ENCODE measurements at regions not wholly inside any gene's neighbourhood (a gene's known extent, or its start where the extent isn't known, plus 50 kb on each side); places are given as distances from the start of the nearest gene placed in this dataset.

DNA sequence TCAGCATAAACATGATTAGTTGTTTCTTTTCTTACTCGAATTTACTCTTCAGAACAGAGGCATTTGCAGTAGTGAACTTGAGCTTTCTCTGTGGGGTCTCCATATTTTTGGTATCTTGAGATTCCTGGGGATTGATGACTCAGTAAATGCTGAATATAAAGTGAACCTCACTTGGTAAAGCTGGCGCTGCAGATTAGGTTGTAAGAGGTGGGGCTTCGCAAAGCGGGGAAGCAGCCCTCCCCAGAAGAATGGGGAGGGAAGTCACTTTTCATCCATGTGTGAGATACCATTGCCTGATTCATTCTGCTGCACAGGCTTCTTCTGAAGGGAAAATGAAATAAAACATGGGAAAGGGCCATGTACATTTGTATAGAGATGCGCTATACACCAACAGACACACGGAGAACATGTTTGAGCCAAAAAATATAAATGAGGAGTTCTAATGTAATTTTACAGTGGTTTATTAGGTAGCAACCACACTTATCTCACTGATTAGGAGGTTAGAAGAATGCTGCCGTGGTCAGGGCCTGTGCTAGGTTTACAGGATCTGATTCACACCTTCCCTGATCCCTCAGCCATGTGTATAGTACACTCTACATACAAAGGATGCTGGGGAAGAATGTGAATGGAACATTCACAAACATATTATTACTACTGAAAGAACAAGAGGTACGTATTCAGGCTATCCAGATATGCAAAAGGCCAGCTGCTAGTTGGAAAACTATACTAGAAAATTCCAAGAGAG lies 63.5 kb downstream of the DNTTIP2 start:
- DNase-seq (ENCODE audit: low spot score), result no peak

DNA sequence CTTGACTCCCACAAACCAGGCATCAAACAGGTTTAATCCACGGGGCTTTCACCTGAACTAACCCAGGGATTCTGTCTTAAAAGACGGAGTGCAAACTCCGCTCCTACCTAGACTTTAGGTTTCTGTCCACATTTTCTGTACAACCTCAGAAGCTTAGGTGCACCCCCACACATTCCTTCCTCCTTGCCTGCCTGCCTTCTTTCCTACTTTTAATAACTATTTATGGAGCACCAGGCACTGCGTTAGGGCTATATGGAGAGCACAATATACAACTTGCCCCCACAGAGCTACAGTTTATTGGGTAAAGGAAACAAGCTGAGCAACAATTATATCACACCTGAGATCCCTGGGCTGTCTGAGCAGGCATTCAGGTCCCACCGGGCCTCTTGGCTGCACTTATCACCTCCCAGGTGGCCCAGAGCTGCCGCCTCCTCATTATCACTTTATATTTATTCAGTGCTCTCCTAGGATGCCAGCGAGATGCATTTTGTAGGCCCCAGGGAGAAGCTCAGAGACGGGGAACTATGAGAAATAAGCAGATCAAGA lies 64.1 kb downstream of the DNTTIP2 start:
- DNase-seq (ENCODE audit: low spot score), result no peak

DNA sequence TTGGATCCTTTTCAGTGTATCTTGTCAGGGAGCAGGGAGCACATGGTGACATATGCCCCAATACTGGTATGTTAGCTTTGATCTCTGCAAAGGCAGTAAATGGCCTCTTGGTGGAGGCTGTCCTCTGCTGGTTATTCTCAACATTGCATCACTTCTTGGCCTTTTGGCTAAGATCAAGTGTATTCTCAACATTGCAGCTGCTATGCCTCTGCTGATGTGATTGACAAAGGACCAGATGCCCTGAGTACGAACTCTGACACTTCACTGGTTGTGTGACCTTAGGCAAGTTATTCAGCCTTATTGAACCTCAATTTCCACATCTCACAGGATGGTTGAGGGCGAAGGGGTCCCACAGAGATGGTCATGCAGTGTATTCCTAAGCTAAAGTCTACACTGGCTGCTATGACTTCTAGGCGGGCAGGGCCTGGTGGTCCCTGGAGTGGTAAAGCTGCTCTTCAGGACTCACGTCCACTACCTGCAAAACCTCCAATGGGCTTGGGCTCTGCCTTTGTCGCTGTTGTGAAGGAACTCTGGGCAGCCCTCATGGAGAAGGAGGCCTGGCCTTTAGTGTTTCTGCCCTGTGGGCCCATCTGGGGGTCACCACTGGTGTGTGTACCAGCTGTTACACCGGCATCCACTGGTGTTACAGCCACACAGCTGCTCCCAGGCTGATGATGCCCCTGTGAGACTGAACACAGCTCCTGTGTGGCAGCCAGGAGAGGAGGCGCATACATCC lies 64.8 kb downstream of the DNTTIP2 start:
- peak; percentile 27 for DNase-seq (ENCODE audit: low spot score)

DNA sequence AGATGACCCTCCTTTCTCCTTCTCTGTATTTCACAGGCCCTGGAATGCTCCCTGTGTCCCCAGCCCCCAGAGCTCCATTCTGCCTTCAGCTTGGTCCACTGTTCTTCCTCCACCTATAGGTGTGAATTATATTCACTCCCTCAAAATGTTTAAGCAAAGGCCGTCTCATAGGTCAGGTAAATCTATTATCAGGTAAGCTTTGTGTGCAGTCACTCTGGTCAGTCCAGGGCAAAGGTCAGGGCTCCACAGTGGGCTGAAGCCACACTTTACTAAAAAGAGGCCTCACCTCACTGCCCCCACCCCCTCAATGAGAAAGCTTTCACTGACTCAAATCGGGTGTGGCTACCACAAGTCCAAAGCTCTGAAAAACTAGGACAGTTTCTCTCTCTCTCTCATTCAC lies 65.9 kb downstream of the DNTTIP2 start:
- DNase-seq (ENCODE audit: low spot score), result no peak

DNA sequence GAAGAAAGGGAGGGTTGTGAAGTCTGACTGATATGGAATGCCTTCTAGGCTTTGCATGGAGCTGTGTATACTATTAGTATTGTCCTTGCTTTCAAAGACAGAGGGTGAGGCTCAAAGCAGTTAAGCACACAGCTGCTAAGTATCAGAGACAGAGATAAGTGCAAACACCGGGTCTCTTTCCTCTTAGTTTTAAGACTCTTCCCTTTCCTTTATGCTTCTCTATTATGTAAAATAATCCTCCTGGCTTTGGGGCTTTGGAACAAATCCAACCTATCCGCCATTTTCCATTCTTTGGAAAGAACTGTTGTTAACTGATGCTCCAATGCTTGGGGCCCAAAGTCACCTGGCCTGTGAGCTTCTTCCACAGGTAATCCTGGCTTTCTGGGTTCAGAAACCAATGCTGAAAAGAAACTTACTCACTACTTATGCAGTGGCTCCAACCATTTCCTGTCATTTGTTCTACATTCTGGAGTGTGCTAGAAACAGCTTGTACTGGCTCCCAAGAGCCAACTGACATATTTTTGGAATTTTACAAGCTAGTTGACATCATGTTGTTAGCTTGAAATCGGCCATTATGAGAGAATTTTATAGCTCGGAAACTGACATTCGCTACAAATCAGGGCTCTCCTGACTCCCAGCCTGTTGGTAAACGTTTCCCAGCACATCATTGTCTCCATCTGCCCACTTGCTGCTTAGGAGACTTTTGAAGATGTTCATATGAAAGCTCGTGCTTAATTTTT lies 67.5 kb downstream of the DNTTIP2 start:
- no peak for DNase-seq (ENCODE audit: low spot score)

DNA sequence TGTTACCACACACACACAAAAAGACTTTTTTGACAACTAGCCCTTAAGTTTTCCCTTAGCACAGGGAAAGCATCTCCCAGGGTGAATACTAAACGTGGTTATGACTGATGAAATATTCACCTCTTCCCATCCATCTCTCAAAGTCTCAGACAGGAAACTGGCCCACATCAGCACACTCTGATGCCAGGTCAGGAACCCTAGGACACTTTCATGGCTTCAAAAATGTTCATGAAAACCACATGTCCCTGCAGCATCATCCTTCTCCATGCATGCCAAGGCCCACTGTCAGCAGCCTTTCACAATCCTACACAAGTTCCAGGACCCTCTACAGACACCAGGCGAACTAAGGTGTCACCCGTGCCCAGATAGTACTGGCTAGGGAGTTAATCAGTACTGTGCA lies 68.7 kb downstream of the DNTTIP2 start:
- no peak for DNase-seq (ENCODE audit: low spot score)

DNA sequence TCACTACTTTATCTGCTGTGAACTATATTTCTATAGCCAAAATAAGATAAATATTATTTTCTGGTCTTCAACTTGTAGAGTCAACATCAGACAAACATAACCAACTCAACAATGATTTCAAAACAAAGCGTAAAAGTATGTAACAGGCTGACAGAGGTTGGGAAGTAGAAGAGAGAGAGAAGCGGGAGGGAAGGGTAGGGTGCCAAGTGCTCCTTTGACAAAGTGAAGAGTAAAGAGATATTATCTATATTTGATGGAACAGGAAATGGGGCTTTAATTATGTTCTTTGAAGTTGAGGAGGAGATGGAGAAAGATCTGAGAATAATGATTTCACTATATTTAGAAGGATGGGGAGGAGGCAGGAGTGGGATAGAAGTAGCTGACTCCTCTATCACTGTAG lies 70.1 kb downstream of the DNTTIP2 start:
- no peak for DNase-seq (ENCODE audit: low spot score)

DNA sequence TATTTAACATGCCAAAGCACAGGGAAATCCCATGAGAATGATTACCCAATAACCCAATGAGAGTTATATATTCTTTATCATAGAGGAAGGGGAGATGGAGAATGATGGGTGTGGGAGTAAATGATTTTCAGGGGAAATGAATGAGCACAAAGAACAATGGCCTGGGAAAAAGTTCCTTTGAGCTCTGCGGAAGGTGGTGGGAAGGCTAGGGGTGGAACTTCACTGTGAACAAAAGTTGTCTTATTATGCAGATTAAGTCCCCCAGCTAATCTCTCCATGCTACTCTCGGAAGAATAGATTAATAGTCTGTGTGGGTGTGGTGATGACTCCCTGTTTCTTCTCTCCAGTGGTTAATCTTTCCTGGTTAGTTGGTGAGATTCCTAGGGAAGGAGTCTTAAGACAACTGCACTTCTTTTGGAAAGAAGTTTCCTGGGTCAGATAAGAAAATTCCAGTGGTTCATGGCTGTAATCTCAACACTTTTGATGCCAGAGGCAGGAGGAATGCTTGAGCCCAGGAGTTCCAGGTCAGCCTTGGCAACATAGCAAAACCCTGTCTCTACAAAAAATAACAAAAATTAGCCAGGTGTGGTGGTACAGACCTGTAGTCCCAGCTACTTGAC lies 71.6 kb downstream of the DNTTIP2 start:
- DNase-seq (ENCODE audit: low spot score), result no peak

DNA sequence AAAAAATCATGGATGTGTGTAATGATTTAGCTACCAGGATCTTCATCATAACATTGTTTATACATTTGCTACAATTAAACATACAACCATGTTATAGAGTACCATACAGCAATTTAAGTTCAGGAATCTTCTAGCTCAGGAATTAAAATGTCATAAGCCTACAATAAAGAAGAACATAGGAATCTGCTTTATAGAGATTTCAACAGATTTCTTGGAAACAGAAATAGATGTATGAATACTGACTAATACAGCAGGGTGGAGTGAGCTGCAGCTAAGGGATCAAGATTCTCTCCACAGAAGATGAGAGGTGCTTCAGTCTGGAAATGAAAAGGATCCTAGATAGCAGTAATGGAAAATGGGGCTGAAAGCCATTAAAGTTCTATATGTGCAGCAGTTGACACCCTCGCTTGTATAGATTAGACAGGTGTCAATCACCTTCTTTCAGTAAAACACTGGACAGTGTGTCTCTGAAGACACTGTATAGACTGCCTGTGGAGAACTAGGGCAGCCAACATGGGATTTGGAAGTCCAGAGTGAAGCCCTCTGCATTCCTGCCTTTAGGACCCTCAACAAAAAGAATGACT lies 73.9 kb downstream of the DNTTIP2 start:
- DNase-seq (ENCODE audit: low spot score), result no peak

DNA sequence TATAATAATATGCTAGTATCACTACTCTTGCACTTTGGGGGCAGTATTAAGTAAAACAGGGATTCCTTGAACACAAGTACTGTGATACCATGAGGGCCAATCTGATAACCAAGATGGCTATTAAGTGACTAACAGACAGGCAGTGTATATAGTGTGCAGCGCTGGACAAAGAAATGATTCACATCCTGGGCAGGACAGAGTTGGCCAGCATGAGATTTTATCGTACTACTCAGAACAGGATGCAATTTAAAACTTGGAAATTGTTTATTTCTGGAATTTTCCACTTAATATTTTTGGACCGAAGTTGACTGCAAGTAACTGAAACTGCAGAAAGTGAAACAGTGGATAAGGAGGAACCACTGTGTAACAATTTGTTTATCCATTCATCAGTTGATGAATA lies 74.6 kb downstream of the DNTTIP2 start:
- no peak for DNase-seq (ENCODE audit: low spot score)

DNA sequence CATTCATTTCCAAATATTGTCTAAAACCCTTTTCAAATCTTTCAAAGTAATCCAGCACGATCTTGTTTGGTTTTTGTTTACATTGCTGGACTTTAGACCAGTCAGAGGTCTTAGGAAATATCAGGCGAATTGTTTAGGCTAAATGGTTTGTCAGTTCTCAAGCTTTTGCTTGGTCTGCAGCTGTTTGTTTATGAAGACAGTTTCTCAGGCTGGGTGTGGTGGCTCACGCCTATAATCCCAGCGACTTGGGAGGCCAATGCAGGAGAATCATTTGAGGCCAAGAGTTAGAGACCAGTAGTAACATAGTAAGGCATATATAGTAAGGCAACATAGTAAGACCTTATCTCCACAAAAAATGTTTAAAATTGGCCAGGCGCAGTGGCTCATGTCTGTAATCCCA lies 77.5 kb downstream of the DNTTIP2 start:
- no peak for DNase-seq (ENCODE audit: low spot score)

DNA sequence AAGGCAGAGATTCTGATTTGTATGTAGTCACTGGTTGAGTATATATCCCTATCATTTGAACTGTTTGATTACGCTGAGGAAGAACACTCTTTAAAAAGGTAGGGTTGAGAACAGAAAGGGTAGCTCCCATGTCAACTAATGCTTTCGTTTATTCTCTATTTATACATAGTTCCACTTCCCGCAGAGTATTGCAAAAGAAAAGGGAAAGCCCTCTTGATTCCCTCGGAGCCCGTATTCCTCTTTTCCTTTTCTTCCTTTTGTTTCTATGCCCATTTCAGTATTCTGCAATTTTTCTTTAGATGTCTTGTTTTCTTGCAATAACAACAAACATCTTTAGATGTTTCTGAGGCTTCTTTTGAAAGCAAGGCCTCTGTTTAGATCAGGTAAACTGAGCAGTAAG lies 78.2 kb downstream of the DNTTIP2 start:
- DNase-seq (ENCODE audit: low spot score), result no peak

DNA sequence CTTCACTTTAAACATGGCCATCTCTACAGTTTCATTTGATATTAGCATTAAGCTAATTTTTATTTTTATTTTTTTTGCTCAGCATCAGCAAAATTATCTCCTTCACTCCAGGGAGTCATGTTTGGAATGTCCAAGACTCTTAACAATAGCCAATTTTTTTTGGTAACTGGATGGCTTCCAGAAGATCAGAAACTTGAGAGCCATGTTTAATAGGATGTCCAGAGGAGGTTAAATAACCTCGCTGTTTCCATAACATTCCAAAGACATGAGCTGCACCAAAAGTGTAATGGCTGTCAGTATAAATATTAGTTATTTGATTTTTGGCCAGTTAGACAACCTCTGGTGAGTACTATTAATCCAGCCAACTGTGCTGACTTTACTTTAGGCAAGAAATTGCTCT lies 80.7 kb downstream of the DNTTIP2 start:
- no peak for DNase-seq (ENCODE audit: low spot score)

DNA sequence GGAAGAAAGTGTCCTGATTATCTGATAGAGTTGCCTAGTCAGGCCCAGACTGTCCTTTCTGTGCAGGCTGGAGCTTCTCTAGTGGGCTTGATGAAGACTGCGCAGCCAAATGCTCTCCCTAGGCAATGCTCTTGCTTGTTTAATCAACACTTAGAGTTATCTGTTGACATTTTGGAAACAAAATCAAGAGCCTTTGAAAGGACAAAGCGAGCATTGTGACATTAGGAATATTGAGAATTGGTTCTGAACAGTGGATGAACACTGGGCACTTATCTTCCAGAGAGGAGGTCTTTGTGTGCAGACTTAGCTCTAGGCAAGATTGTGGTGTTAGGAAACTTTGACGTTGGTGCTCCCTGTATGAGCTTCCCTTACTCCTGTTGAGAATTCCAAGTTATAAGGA lies 94.5 kb downstream of the DNTTIP2 start:
- no peak for DNase-seq (ENCODE audit: low spot score)

DNA sequence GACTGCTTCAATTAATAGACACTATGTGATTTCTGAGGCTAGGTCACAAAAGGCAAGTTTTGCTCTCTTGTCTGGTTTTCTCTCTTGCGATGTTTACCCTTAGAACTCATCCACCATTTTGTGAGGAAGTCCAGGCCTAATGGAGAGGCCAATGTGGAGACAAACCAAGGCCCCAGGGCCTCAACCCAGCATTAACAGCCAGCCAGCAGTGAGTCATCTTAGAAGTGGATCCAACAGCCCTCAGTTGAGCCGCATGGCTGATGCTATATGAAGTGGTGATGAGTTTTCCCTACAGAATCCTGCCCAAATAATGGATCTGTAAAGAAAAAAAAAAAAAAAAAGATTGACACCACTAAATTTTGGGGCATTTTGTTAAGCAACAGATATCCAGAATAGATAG lies 95.1 kb downstream of the DNTTIP2 start:
- no peak for DNase-seq (ENCODE audit: low spot score)

DNA sequence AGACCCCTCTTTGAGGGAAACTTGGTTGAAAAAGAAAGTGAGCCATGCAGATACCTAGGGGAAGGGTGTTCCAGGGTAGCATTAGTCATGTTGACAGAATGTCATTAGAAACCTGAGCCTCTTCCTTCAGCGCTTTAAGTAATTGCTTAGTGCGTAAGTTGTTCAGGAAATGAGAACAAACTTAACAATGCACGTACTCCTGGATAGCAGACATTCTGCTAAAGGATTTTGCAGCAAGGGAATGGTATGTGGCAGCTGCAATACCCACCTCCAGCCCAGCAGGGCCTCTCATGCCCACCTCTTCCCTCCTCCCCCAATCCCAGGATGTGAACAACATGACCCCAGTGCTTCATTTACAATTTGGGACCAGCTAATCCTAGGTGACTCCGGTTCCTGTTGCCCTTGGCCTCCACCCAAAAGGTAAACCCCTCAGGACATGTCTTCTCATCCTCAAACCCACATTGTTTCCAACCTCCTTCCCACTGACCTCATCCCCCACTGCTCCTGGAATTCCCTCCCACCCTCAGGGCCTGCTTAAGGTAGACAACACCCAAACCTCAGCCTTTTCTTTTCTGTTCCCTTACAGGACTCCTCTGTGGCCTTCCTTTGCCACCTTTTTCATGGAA lies 98.0 kb upstream of the BCAR3 start:
- DNase-seq (ENCODE audit: low spot score), result no peak

DNA sequence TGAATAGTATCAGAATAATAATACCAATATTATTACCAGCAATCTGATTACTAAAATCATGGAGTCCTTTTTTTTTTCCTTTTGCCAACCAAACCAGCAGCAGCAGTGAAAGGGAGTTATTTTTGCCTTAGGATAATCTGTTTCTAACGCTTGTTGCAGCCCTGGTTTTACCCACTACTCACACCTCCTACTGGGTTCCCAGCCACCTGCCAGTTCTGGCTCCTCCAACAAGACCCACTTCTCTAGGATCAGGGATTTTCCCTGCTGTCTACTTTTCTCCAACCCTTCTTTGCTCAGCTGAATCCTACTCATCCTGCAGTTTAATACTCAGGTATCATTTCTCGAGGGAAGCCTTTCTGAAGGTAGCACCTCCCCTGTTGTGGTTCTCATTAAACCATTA lies 96.8 kb upstream of the BCAR3 start:
- DNase-seq (ENCODE audit: low spot score), result no peak

DNA sequence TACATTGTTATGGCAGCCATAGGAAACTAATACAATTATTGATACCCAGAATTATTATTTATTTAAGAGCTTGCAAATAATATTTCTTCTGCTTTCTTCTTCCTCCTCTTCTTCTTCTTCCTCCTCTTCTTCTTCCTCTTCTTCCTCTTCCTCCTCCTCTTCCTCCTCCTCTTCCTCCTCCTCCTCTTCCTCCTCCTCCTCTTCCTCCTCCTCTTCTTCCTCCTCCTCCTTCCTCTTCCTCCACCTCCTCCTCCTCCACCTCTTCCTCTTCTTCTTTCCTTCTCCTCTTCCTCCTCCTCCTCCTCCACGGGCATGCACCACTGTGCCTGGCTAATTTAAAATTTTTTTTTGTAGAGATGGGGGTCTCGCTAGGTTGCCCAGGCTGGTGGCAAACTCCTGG lies 95.6 kb upstream of the BCAR3 start:
- DNase-seq (ENCODE audit: low spot score), result no peak

DNA sequence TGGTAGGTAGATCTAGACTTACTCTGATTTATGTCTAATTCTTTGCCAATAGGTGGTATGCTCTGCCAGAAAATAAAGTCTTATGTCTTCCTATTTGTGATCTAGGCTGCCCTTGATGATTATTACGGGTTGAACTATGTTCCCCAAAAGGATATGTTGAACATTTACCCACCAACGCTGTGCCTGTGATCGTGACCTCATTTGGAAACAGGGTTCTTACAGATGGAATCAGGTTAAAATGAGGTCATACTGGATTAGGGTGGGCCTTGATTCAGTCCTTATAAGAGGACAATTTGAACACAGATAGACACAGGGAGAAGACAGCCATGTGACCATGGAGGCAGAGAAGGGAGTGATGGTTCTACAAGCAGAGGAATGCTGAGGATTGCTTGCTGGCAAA lies 95.1 kb upstream of the BCAR3 start:
- no peak for DNase-seq (ENCODE audit: low spot score)

DNA sequence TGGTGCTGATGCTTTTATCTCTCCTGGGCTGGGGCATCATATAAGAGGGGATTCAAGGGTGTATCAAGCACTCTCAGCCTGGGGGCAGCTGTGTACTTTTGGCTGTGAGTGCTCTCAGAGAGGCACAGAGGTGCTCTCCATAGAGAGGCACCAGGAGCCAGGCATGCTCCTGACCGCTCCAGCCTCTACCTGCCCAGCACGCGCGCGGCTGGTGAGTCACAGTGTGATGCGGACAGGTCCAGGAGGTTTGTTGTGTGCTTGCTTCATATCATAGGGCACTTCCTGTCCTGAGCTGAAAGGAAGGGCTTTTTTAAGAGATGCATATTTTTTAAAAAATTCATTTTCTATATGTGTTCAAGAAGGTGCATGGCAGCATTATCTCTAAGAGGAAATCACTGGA lies 93.6 kb upstream of the BCAR3 start:
- no peak for DNase-seq (ENCODE audit: low spot score)

DNA sequence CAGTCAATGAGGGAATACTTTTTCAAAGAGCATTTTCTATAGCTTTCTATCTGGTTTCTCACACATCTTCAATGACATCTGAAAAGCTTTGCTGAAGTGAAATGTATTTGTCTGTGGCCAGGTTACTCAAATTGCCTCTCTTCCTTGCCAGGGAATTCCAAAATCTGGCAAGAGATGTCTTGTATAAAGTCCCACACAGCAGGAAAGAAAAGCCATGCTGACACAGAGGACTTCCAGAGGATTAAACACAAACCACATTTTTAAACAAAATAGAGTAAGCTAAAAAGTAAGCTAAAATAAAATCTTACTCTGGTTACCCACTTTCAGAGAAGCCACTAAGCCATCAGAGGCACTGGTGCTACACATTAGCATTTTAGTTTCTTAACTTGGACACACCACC lies 93.1 kb upstream of the BCAR3 start:
- DNase-seq (ENCODE audit: low spot score), result no peak
